ENCODE measurements at regions not wholly inside any gene's neighbourhood (a gene's known extent, or its start where the extent isn't known, plus 50 kb on each side); places are given as distances from the start of the nearest gene placed in this dataset.

GRCh38 chr6:140388192-140388802, 1013.8 kb upstream of the CITED2 start:
- TF ChIP-seq CTCF (IDR thresholded peaks at IDR 0.05) (no peak), POLR2A (IDR thresholded peaks at IDR 0.05) (no peak)
